AG04449 (cell line): ENCODE measurements at regions not wholly inside any gene's neighbourhood (a gene's known extent, or its start where the extent isn't known, plus 50 kb on each side); places are given as distances from the start of the nearest gene placed in this dataset.

ENCODE experiments used
- CTCF ChIA-PET: fragments of 350-600 bp; formaldehyde crosslinking; extraction: SDS; loops from one replicate; lab custom pipeline; 2021; ENCODE audit warnings: antibody characterized with exemption; lab: Yijun Ruan, JAX
- POLR2A ChIA-PET: fragments of 400-600, 350-600 bp; formaldehyde crosslinking; extraction: SDS; loops from one replicate; lab custom pipeline; 2020; ENCODE audit warnings: antibody characterized with exemption, inconsistent platforms; lab: Yijun Ruan, JAX
- DNase-seq: peaks from one replicate; pipeline ENCODE4 v3.0.0-alpha.2; 2010; ENCODE audit warnings: low read depth, low spot score
- H3K4me3 ChIP-seq: 2 replicates; pipeline ENCODE4 v1.5.1; 2011; ENCODE audit warnings: low read depth, mild to moderate bottlenecking, control low read depth, low read length
- TF ChIP-seq, protein P1 (sequence below): IDR thresholded peaks from one replicate; pipeline ENCODE4 v1.5.1; 2011; ENCODE audit warnings: mild to moderate bottlenecking, moderate library complexity, low read length, control low read depth, inconsistent platforms; ENCODE audit not compliant: insufficient read depth; ENCODE audit errors: missing control alignments

GRCh38 chr20:10954908-10955580, 281.2 kb upstream of the JAG1 start:
- ChIA-PET POLR2A (no interaction called here), CTCF (interaction anchor here (1.4 kb wide), 1 partner anchor 589 kb away, joined by 3 read pairs; no protein-coding TSS in a partner anchor)
- TF ChIP-seq, protein P1, sequence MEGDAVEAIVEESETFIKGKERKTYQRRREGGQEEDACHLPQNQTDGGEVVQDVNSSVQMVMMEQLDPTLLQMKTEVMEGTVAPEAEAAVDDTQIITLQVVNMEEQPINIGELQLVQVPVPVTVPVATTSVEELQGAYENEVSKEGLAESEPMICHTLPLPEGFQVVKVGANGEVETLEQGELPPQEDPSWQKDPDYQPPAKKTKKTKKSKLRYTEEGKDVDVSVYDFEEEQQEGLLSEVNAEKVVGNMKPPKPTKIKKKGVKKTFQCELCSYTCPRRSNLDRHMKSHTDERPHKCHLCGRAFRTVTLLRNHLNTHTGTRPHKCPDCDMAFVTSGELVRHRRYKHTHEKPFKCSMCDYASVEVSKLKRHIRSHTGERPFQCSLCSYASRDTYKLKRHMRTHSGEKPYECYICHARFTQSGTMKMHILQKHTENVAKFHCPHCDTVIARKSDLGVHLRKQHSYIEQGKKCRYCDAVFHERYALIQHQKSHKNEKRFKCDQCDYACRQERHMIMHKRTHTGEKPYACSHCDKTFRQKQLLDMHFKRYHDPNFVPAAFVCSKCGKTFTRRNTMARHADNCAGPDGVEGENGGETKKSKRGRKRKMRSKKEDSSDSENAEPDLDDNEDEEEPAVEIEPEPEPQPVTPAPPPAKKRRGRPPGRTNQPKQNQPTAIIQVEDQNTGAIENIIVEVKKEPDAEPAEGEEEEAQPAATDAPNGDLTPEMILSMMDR: no peak
- no peak for DNase-seq
- H3K4me3 ChIP-seq: no peak overlapping the region

- H3K4me3 ChIP-seq: no peak overlapping the region
- TF ChIP-seq, protein P1: no peak
- ChIA-PET CTCF (interaction anchor here (1.2 kb wide), 1 partner anchor 14 kb away, joined by 3 read pairs; no protein-coding TSS in a partner anchor), POLR2A (no interaction called here)
- no peak for DNase-seq
Measured at GRCh38 chr20:10958279-10958678, 284.5 kb upstream of the JAG1 start.

DNA sequence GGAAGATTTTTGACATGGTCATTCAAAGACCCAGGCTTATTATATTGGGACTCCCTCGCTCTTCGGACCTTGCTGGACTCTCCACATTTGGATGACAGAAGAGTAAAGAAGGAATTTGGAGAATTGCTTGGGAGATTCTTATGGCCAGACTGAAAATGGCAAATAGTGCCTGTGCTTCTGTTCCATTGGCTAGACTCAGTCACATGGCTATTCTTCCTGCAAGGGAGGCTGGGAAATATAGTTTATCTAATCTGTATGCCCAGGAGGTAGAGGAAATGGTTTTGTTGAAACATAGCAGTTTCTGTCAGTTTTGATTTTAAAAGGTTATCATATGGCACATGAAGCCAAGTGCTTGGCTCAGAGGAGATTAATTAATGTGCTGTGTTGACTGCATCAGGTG, 286.6 kb upstream of the JAG1 start:
- no peak for DNase-seq
- CTCF ChIA-PET: no interaction called here
- POLR2A ChIA-PET: no interaction called here
- no peak overlapping the region for H3K4me3 ChIP-seq
- TF ChIP-seq, protein P1: no peak

DNA sequence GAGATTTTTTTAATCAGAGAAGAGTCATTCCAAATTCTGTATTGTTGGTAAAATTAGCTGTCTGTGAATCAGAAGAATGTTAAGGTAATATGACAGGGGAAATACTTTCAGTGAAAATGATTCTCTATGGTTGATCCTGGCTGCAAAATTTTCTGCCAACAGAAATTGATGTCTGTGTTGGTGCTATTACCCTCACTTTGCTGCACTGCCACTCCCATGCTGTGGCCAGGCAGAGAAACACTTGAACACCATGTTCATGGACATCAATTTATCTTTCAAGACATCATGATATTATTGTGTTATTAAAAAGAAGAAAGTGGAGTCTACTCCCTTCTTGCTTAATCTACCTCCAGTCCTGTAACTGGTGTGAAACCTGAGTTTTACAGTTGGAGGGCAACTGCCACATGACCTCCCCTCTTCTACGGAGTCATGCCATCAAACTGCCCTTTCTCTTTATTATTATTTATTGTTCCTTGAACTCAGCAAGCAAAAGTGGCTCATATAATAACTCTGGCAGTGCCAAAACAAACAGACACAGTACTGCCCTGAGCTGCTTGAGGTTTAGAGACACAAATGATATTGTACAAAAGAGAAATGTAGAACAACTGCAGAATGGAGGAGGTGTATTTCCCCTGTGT, 288.0 kb upstream of the JAG1 start:
- DNase-seq: no peak
- TF ChIP-seq, protein P1: no peak
- no peak overlapping the region for H3K4me3 ChIP-seq
- ChIA-PET POLR2A (interaction anchor here (0.6 kb wide), 1 partner anchor 60 kb away, joined by 5 read pairs; no protein-coding TSS in a partner anchor), CTCF (interaction anchor here (1.1 kb wide), 1 partner anchor 287 kb away, joined by 3 read pairs; no protein-coding TSS in a partner anchor)

DNA sequence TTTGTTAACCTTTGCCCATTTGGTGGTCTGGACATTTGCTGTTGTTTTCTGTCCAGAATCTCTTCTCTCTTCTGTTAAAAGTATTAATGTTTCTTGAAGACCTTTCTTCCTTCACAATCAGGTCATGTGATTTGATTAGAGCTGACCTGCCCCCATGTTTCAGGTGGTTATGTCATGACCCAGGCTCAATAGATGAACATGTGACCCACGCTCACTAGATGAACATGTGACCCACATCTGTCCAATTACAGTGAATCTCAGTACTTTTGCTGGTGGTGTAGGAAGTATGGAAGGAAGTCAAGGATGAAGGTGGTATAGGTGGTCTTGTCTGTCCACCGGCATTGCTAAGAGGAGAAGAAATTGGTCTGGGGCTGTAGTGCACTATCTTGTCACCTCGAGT, 289.1 kb upstream of the JAG1 start:
- ChIA-PET CTCF (no interaction called here), POLR2A (no interaction called here)
- no peak for DNase-seq

GRCh38 chr20:10963717-10964266, 290.0 kb upstream of the JAG1 start:
- ChIA-PET CTCF (interaction anchor here (1.1 kb wide), 1 partner anchor 39 kb away, joined by 3 read pairs; no protein-coding TSS in a partner anchor), POLR2A (no interaction called here)
- no peak for DNase-seq
- TF ChIP-seq, protein P1: no peak
- H3K4me3 ChIP-seq: no peak overlapping the region

More for the DNA sequence above, 289.1 kb upstream of the JAG1 start:
- H3K4me3 ChIP-seq: no peak overlapping the region
- TF ChIP-seq, protein P1: no peak
